Neural progenitor cell (in vitro differentiated cells): ENCODE measurements at regions not wholly inside any gene's neighbourhood (a gene's known extent, or its start where the extent isn't known, plus 50 kb on each side); places are given as distances from the start of the nearest gene placed in this dataset.

Source experiments
- DNase-seq: peaks from one replicate; pipeline ENCODE4 v3.0.0-alpha.2; 2016; ENCODE audit warnings: low spot score
- H2AFZ ChIP-seq: fragments of 200-600 bp; sonication (generic); replicated peaks from 2 replicates; pipeline ENCODE4 v1.6.1; 2016; ENCODE audit warnings: antibody characterized with exemption
- H3F3A ChIP-seq: fragments of 200-600 bp; sonication (generic); 2 replicates; pipeline ENCODE4 v1.6.1; 2016; ENCODE audit warnings: antibody characterized with exemption, low read depth
- H3K27ac ChIP-seq: fragments of 200-600 bp; sonication (generic); 2 replicates; pipeline ENCODE4 v1.5.1; 2016; ENCODE audit warnings: mild to moderate bottlenecking
- H3K27me3 ChIP-seq: fragments of 200-600 bp; sonication (generic); 2 replicates; pipeline ENCODE4 v1.6.1; 2016; ENCODE audit warnings: mild to moderate bottlenecking, moderate library complexity
- H3K36me3 ChIP-seq: fragments of 200-600 bp; sonication (generic); 2 replicates; pipeline ENCODE4 v1.5.1; 2016
- H3K4me1 ChIP-seq: fragments of 200-600 bp; sonication (generic); 2 replicates; pipeline ENCODE4 v1.6.1; 2016; ENCODE audit warnings: mixed run types
- H3K4me2 ChIP-seq: fragments of 200-600 bp; sonication (generic); 2 replicates; pipeline ENCODE4 v1.6.1; 2016
- H3K4me3 ChIP-seq: fragments of 200-600 bp; sonication (generic); 2 replicates; pipeline ENCODE4 v1.5.1; 2016
- H3K79me2 ChIP-seq: fragments of 200-600 bp; sonication (generic); 2 replicates; pipeline ENCODE4 v1.6.1; 2016; ENCODE audit warnings: low read depth
- H3K9ac ChIP-seq: fragments of 200-600 bp; sonication (generic); 2 replicates; pipeline ENCODE4 v1.6.1; 2016
- H3K9me3 ChIP-seq: fragments of 200-600 bp; sonication (generic); 2 replicates; pipeline ENCODE4 v1.5.1; 2016; ENCODE audit warnings: low read depth
- H4K20me1 ChIP-seq: fragments of 200-600 bp; sonication (generic); 2 replicates; pipeline ENCODE4 v1.6.1; 2016; ENCODE audit warnings: low read depth
- H3K27ac Mint-ChIP-seq: 3 replicates; pipeline ENCODE4 v1.8.0; 2021; ENCODE audit warnings: mixed read lengths
- H3K27me3 Mint-ChIP-seq: 2 replicates; pipeline ENCODE4 v1.8.0; 2022; ENCODE audit warnings: low read depth, mild to moderate bottlenecking, inconsistent platforms, moderate library complexity, mixed read lengths; ENCODE audit not compliant: insufficient read depth
- H3K36me3 Mint-ChIP-seq: 3 replicates; pipeline ENCODE4 v1.8.0; 2021; ENCODE audit warnings: mixed read lengths
- H3K4me1 Mint-ChIP-seq: 3 replicates; pipeline ENCODE4 v1.8.0; 2021; ENCODE audit warnings: mixed read lengths
- H3K4me3 Mint-ChIP-seq: 3 replicates; pipeline ENCODE4 v1.8.0; 2021; ENCODE audit warnings: mild to moderate bottlenecking, moderate library complexity, mixed read lengths
- H3K9me3 Mint-ChIP-seq: 3 replicates; pipeline ENCODE4 v1.8.0; 2020; ENCODE audit warnings: mixed read lengths
- CTCF ChIP-seq: fragments of 200-600 bp; sonication (generic); IDR thresholded peaks from 2 replicates; pipeline ENCODE4 v1.5.1; 2017; ENCODE audit warnings: antibody characterized with exemption, mild to moderate bottlenecking
- EZH2 ChIP-seq: fragments of 200-600 bp; sonication (generic); IDR thresholded peaks from 2 replicates; pipeline ENCODE4 v1.6.1; 2017; ENCODE audit warnings: antibody characterized with exemption, mild to moderate bottlenecking, moderate library complexity
- EZH2phosphoT487 ChIP-seq: fragments of 200-600 bp; sonication (generic); IDR thresholded peaks from 2 replicates; pipeline ENCODE4 v1.6.1; 2017; ENCODE audit warnings: antibody characterized with exemption

GRCh38 chr1:79681382-79681781 lies 674.9 kb upstream of the ADGRL4 start:
- H3K9me3 ChIP-seq: no peaks in the 10 kb centered on the region
- H4K20me1 ChIP-seq: no peaks in the 10 kb centered on the region
- Mint-ChIP-seq H3K4me1 (no peaks in the 10 kb centered on the region), H3K36me3 (no peaks in the 10 kb centered on the region), H3K9me3 (peaks cover 38% of the 10 kb centered on the region), H3K27ac (no peak overlapping the region), H3K4me3 (no peak overlapping the region), H3K27me3 (peaks cover 5% of the 10 kb centered on the region)
- no peaks in the 10 kb centered on the region for H3K79me2 ChIP-seq
- H3F3A ChIP-seq: no peaks in the 10 kb centered on the region
- H3K4me2 ChIP-seq: no peak overlapping the region
- DNase-seq: no peak
- no peak overlapping the region for H3K4me3 ChIP-seq
- H3K27ac ChIP-seq: no peak overlapping the region
- no peak overlapping the region for H2AFZ ChIP-seq
- no peaks in the 10 kb centered on the region for H3K27me3 ChIP-seq
- H3K4me1 ChIP-seq: no peaks in the 10 kb centered on the region
- H3K36me3 ChIP-seq: no peaks in the 10 kb centered on the region
- H3K9ac ChIP-seq: no peak overlapping the region
- TF ChIP-seq EZH2phosphoT487 (no peak), EZH2 (no peak), CTCF (no peak)

GRCh38 chr1:79679916-79680315 lies 673.4 kb upstream of the ADGRL4 start:
- Mint-ChIP-seq H3K27me3 (peaks cover 5% of the 10 kb centered on the region), H3K9me3 (peaks cover 44% of the 10 kb centered on the region), H3K4me3 (no peak overlapping the region), H3K27ac (no peak overlapping the region), H3K4me1 (no peaks in the 10 kb centered on the region), H3K36me3 (no peaks in the 10 kb centered on the region)
- Histone ChIP-seq H3K9me3 (no peaks in the 10 kb centered on the region), H3K36me3 (no peaks in the 10 kb centered on the region), H3F3A (no peaks in the 10 kb centered on the region), H3K4me1 (no peaks in the 10 kb centered on the region), H3K27me3 (no peaks in the 10 kb centered on the region), H2AFZ (no peak overlapping the region), H3K9ac (no peak overlapping the region), H4K20me1 (no peaks in the 10 kb centered on the region), H3K27ac (no peak overlapping the region), H3K79me2 (no peaks in the 10 kb centered on the region), H3K4me3 (no peak overlapping the region), H3K4me2 (no peak overlapping the region)
- TF ChIP-seq CTCF (no peak), EZH2 (no peak), EZH2phosphoT487 (no peak)
- DNase-seq: no peak

GRCh38 chr1:79667848-79668696 lies 661.5 kb upstream of the ADGRL4 start:
- no peak overlapping the region for H3K4me3 Mint-ChIP-seq
- Histone ChIP-seq H3K4me3 (no peak overlapping the region), H3F3A (no peaks in the 10 kb centered on the region), H3K4me2 (no peak overlapping the region), H3K4me1 (peaks cover 23% of the 10 kb centered on the region), H3K27me3 (no peaks in the 10 kb centered on the region), H3K9me3 (no peaks in the 10 kb centered on the region), H4K20me1 (no peaks in the 10 kb centered on the region), H2AFZ (no peak overlapping the region), H3K79me2 (no peaks in the 10 kb centered on the region), H3K9ac (no peak overlapping the region), H3K36me3 (no peaks in the 10 kb centered on the region), H3K27ac (no peak overlapping the region)
- no peaks in the 10 kb centered on the region for H3K27me3 Mint-ChIP-seq
- TF ChIP-seq CTCF: no peak
- TF ChIP-seq EZH2: no peak
- TF ChIP-seq EZH2phosphoT487: no peak
- DNase-seq: no peak
- peaks cover 23% of the 10 kb centered on the region for H3K4me1 Mint-ChIP-seq
- H3K27ac Mint-ChIP-seq: no peak overlapping the region
- H3K36me3 Mint-ChIP-seq: no peaks in the 10 kb centered on the region
- peaks cover 2% of the 10 kb centered on the region for H3K9me3 Mint-ChIP-seq
